SK-N-SH (cell line): ENCODE measurements at regions not wholly inside any gene's neighbourhood (a gene's known extent, or its start where the extent isn't known, plus 50 kb on each side); places are given as distances from the start of the nearest gene placed in this dataset.

ENCODE experiments used
- CTCF ChIP-seq: fragments of 200-600 bp; sonication (generic); IDR thresholded peaks from 2 replicates; pipeline ENCODE4 v1.6.1; 2017; ENCODE audit warnings: antibody characterized with exemption, mild to moderate bottlenecking, moderate library complexity
- EP300 ChIP-seq, 2 experiments: IDR thresholded peaks; 2 replicates each; pipeline versions ENCODE4 v1.4.0 to v1.6.1; 2012; ENCODE audit warnings: borderline replicate concordance in 1 of 2, low read depth in 1 of 2, low read length in 1 of 2
- EZH2phosphoT487 ChIP-seq: fragments of 200-600 bp; sonication (generic); IDR thresholded peaks from 2 replicates; pipeline ENCODE4 v1.6.1; 2017; ENCODE audit warnings: low read depth, mixed run types, mild to moderate bottlenecking, antibody characterized with exemption, moderate library complexity, borderline replicate concordance
- NFIC ChIP-seq: IDR thresholded peaks from 2 replicates; pipeline ENCODE4 v1.4.0; 2012; ENCODE audit warnings: borderline replicate concordance
- POLR2AphosphoS5 ChIP-seq: IDR thresholded peaks from 2 replicates; pipeline ENCODE4 v1.6.1; 2012; ENCODE audit warnings: low read depth, low read length
- REST ChIP-seq: IDR thresholded peaks from 2 replicates; pipeline ENCODE4 v1.6.1; 2012; ENCODE audit warnings: mild to moderate bottlenecking, low read depth, low read length, moderate library complexity
- RXRA ChIP-seq: IDR thresholded peaks from 2 replicates; pipeline ENCODE4 v1.4.0; 2012; ENCODE audit warnings: low read depth, mild to moderate bottlenecking, borderline replicate concordance

GRCh38 chr2:60215386-60215901 is 338.0 kb downstream of the BCL11A start:
- TF ChIP-seq RXRA: no peak
- no peak for TF ChIP-seq EZH2phosphoT487
- no peak for TF ChIP-seq CTCF
- no peak for TF ChIP-seq POLR2AphosphoS5
- no peak for TF ChIP-seq EP300 (IDR thresholded peaks at IDR 0.05; ENCODE audit: borderline replicate concordance in 1 of 2, low read depth in 1 of 2, low read length in 1 of 2)
- no peak for TF ChIP-seq REST
- TF ChIP-seq NFIC: no peak
